Breast epithelium (tissue), 3 donors: ENCODE measurements at regions not wholly inside any gene's neighbourhood (a gene's known extent, or its start where the extent isn't known, plus 50 kb on each side); places are given as distances from the start of the nearest gene placed in this dataset.

Experiments
- CTCF ChIP-seq, 3 donors: fragments of 450-650 bp; IDR thresholded peaks; one replicate each; pipeline ENCODE4 v1.5.1; 2016 to 2017; ENCODE audit warnings: antibody characterized with exemption in 3 of 3, mild to moderate bottlenecking in 3 of 3, moderate library complexity in 3 of 3
- POLR2A ChIP-seq: fragments of 450-650 bp; IDR thresholded peaks from one replicate; pipeline ENCODE4 v1.6.1; 2016; ENCODE audit warnings: antibody characterized with exemption, mild to moderate bottlenecking, moderate library complexity
- POLR2AphosphoS5 ChIP-seq, 3 donors: sonication (generic); formaldehyde crosslinking; IDR thresholded peaks; one replicate each; pipeline ENCODE4 v1.6.1; 2017; ENCODE audit warnings: antibody characterized with exemption in 3 of 3

- TF ChIP-seq CTCF (IDR thresholded peaks at IDR 0.05) (no peak), POLR2AphosphoS5 (IDR thresholded peaks at IDR 0.05) (no peak), POLR2A (no peak)
Observed at GRCh38 chr13:109548374-109548773, 238.0 kb downstream of the IRS2 start.
